DOHH2 (cell line): ENCODE measurements at regions not wholly inside any gene's neighbourhood (a gene's known extent, or its start where the extent isn't known, plus 50 kb on each side); places are given as distances from the start of the nearest gene placed in this dataset.

Experiments
- CTCF ChIP-seq: fragments of 200-600 bp; sonication (generic); IDR thresholded peaks from one replicate; pipeline ENCODE4 v1.5.1; 2014; ENCODE audit warnings: antibody characterized with exemption, mild to moderate bottlenecking, low read depth, low read length; ENCODE audit not compliant: poor library complexity, severe bottlenecking
- EZH2phosphoT487 ChIP-seq: fragments of 200-600 bp; sonication (generic); IDR thresholded peaks from 2 replicates; pipeline ENCODE4 v1.6.1; 2017; ENCODE audit warnings: borderline replicate concordance, mild to moderate bottlenecking, antibody characterized with exemption, low read length, moderate library complexity, mixed read lengths

GRCh38 chr13:76164290-76164689 lies 528.2 kb downstream of the LMO7 start:
- TF ChIP-seq CTCF: no peak
- no peak for TF ChIP-seq EZH2phosphoT487
